GM23248 (cell line): ENCODE measurements at regions not wholly inside any gene's neighbourhood (a gene's known extent, or its start where the extent isn't known, plus 50 kb on each side); places are given as distances from the start of the nearest gene placed in this dataset.

Experiments used
- EZH2 ChIP-seq: fragments of 200-600 bp; sonication (generic); IDR thresholded peaks from 2 replicates; pipeline ENCODE4 v1.6.1; 2018; ENCODE audit warnings: antibody characterized with exemption, mild to moderate bottlenecking; ENCODE audit not compliant: insufficient read depth, poor library complexity, severe bottlenecking
- EZH2phosphoT487 ChIP-seq: fragments of 200-600 bp; sonication (generic); IDR thresholded peaks from 2 replicates; pipeline ENCODE4 v1.6.1; 2018; ENCODE audit warnings: antibody characterized with exemption, moderate library complexity, mild to moderate bottlenecking, low read depth; ENCODE audit not compliant: insufficient read depth

DNA sequence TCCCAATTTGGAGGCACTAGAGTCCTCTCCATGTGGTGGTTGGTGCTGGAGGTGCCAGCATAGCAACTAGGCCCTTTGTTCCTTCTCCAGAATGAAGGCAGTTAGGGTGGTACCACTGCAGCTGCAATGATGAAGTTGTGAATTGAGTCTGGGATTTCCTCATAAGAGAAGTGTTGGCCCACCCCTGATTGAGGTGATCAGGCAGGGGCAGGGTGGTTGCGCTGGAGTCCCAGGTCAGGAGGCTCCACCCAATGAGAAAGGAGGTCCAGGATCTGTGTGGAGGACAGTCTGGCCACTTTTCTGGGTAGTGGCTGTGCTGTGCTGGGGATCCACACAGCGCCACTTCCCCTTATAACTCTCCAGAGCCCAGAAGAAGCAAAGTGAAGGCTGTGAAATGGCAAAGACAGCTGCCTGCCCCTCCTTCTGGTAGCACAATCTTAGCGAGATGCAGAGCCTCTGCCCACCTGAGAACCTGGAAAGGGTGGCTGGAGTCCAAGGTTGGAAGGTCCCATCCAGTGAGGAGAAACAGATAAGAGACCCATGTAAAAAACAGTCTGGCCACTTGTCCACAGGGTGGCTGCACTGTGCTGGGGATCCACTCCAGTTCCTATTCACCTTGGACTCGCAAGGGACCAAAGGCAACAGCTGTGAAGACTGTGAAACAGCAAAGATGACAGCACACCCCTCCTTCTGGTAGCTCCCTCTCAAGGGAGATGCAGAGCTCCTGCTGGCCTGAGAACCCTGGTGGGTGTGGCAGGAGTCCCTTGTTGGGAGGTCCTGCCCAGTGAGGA lies 124.6 kb downstream of the RRAGB start:
- TF ChIP-seq EZH2, result no peak
- no peak for TF ChIP-seq EZH2phosphoT487
